ENCODE measurements at regions not wholly inside any gene's neighbourhood (a gene's known extent, or its start where the extent isn't known, plus 50 kb on each side); places are given as distances from the start of the nearest gene placed in this dataset.
"Not testable (repeated sequence)": the region's sequence is repeated elsewhere in the genome, so short reads cannot be mapped to it uniquely, and the experiment has no call there.

DNA sequence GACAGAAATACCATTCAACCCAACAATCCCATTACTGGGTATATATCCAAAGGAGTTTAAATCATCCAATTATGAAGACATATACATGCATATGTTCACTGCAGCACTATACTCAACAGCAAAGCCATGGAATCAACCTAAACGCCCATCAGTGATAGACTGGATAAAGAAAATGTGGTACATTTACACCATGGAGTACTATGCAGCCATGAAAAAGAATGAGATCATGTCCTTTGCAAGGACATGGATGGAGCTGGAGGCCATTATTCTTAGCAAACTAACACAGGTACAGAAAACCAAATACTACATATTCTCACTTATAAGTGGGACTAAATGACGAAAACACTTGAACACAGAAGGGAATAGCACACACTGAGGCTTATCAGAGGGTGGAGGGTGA is 230.6 kb upstream of the ETAA1 start:
- H3K4me3 ChIP-seq (ENCODE audit: low read depth, low read length); H3K27ac ChIP-seq (ENCODE audit: extremely low read depth, low read depth, low read length); POLR2A ChIA-PET; H3K36me3 ChIP-seq (ENCODE audit: control insufficient read depth in 2 of 2, insufficient read depth in 1 of 2, low read length in 2 of 2); H3K9me3 ChIP-seq (ENCODE audit: control insufficient read depth, insufficient read depth, low read depth, low read length); H3K4me1 ChIP-seq (ENCODE audit: control insufficient read depth, insufficient read depth, low read length): not testable (repeated sequence)
- CTCF ChIA-PET, result interaction anchor here (1.5 kb wide), 1 partner anchor 23 kb away, joined by 3 read pairs; no protein-coding TSS in a partner anchor
- TF ChIP-seq, protein P1, sequence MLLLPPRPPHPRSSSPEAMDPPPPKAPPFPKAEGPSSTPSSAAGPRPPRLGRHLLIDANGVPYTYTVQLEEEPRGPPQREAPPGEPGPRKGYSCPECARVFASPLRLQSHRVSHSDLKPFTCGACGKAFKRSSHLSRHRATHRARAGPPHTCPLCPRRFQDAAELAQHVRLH (tag by site-specific recombination; IDR thresholded peaks at IDR 0.05), result 0 out of 2 replicates have a peak, but pooled peaks have one; percentile 43
- TF ChIP-seq ZNF146 (tag by site-specific recombination; IDR thresholded peaks at IDR 0.05), result peak; percentile 64
- TF ChIP-seq, protein P2, sequence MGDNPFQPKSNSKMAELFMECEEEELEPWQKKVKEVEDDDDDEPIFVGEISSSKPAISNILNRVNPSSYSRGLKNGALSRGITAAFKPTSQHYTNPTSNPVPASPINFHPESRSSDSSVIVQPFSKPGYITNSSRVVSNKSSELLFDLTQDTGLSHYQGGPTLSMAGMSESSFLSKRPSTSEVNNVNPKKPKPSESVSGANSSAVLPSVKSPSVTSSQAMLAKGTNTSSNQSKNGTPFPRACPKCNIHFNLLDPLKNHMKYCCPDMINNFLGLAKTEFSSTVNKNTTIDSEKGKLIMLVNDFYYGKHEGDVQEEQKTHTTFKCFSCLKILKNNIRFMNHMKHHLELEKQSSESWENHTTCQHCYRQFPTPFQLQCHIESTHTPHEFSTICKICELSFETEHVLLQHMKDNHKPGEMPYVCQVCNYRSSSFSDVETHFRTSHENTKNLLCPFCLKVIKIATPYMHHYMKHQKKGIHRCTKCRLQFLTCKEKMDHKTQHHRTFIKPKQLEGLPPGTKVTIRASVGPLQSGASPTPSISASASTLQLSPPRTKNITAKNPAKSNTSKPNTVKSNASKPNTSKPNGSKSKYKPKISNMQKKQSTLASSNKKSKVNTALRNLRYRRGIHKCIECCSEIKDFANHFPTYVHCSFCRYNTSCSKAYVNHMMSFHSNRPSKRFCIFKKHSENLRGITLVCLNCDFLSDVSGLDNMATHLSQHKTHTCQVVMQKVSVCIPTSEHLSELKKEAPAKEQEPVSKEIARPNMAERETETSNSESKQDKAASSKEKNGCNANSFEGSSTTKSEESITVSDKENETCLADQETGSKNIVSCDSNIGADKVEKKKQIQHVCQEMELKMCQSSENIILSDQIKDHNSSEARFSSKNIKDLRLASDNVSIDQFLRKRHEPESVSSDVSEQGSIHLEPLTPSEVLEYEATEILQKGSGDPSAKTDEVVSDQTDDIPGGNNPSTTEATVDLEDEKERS (tag by site-specific recombination; IDR thresholded peaks at IDR 0.05), result 0 out of 2 replicates have a peak, but pooled peaks have one; percentile 25

DNA sequence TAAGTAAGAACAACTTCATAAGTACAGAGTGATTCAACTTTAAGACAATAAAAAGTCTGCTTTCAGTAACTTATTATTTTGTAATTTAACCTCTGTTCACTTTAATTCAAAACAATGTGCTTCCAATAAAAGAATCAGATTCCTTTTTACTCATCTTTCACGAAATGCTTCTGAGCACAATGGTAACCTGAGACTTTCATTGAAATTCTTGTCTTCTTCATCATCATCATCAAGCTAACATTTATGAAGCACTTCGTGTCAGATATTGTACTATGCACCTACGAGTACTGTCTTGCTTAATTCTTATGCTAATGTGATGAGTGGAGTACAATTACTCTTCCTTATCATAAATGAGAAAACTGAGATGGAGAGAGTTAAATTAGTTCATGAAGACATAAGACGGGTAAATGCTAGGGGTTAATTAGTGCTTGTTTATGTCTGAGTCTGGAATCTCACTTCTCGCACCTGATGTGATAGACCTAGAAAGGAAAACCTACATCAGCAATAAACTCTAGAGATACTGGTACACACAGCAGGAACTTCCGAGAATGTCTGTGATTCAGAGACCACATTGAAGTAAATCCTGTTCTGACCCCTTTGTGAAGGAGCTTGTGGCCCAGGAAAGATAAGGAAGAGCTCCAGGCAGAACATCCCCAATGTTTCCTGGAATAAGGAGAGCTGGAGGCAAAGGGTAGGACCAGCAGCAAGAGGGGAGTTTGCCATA is 227.6 kb upstream of the ETAA1 start:
- H3K36me3 ChIP-seq (ENCODE audit: control insufficient read depth in 2 of 2, insufficient read depth in 1 of 2, low read length in 2 of 2), result no peaks in the 10 kb centered on the region
- TF ChIP-seq, protein P3, sequence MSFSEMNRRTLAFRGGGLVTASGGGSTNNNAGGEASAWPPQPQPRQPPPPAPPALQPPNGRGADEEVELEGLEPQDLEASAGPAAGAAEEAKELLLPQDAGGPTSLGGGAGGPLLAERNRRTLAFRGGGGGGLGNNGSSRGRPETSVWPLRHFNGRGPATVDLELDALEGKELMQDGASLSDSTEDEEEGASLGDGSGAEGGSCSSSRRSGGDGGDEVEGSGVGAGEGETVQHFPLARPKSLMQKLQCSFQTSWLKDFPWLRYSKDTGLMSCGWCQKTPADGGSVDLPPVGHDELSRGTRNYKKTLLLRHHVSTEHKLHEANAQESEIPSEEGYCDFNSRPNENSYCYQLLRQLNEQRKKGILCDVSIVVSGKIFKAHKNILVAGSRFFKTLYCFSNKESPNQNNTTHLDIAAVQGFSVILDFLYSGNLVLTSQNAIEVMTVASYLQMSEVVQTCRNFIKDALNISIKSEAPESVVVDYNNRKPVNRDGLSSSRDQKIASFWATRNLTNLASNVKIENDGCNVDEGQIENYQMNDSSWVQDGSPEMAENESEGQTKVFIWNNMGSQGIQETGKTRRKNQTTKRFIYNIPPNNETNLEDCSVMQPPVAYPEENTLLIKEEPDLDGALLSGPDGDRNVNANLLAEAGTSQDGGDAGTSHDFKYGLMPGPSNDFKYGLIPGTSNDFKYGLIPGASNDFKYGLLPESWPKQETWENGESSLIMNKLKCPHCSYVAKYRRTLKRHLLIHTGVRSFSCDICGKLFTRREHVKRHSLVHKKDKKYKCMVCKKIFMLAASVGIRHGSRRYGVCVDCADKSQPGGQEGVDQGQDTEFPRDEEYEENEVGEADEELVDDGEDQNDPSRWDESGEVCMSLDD (tag by site-specific recombination; IDR thresholded peaks at IDR 0.05), result no peak
- no peak for TF ChIP-seq ZNF704 (tag by site-specific recombination; IDR thresholded peaks at IDR 0.05)
- no peak for TF ChIP-seq ZSCAN18 (tag by site-specific recombination; IDR thresholded peaks at IDR 0.05)
- TF ChIP-seq GLIS2 (tag by site-specific recombination; IDR thresholded peaks at IDR 0.05), result no peak
- no peak for TF ChIP-seq ZNF311 (tag by site-specific recombination; IDR thresholded peaks at IDR 0.05; ENCODE audit: borderline replicate concordance)
- TF ChIP-seq ZNF707 (tag by site-specific recombination; IDR thresholded peaks at IDR 0.05), result no peak
- POLR2A ChIA-PET, result no interaction called here
- no peak overlapping the region for H3K4me3 ChIP-seq (ENCODE audit: low read depth, low read length)
- H3K27ac ChIP-seq (ENCODE audit: extremely low read depth, low read depth, low read length), result no peak overlapping the region
- peaks cover 6% of the 10 kb centered on the region; the same call in 1 of the 2 replicates for H3K4me1 ChIP-seq (ENCODE audit: control insufficient read depth, insufficient read depth, low read length)
- H3K9me3 ChIP-seq (ENCODE audit: control insufficient read depth, insufficient read depth, low read depth, low read length), result no peaks in the 10 kb centered on the region
- CTCF ChIA-PET, result no interaction called here

GRCh38 chr2:67179526-67179925 is 217.6 kb upstream of the ETAA1 start:
- no peak overlapping the region for H3K4me3 ChIP-seq (ENCODE audit: low read depth, low read length)
- ChIA-PET POLR2A (no interaction called here), CTCF (no interaction called here)
- no peak overlapping the region for H3K27ac ChIP-seq (ENCODE audit: extremely low read depth, low read depth, low read length)
- no peaks in the 10 kb centered on the region for H3K4me1 ChIP-seq (ENCODE audit: control insufficient read depth, insufficient read depth, low read length)
- TF ChIP-seq ZNF2 (tag by site-specific recombination; IDR thresholded peaks at IDR 0.05), result no peak
- no peak for TF ChIP-seq ZNF214 (tag by site-specific recombination; IDR thresholded peaks at IDR 0.05; ENCODE audit: borderline replicate concordance)
- TF ChIP-seq ZNF423 (tag by site-specific recombination; IDR thresholded peaks at IDR 0.05), result no peak
- no peak for TF ChIP-seq ZNF133 (tag by site-specific recombination; IDR thresholded peaks at IDR 0.05)
- no peak for TF ChIP-seq ZIC2 (tag by site-specific recombination; IDR thresholded peaks at IDR 0.05)
- no peak for TF ChIP-seq KLF10 (tag by site-specific recombination; IDR thresholded peaks at IDR 0.05)
- TF ChIP-seq ZNF23 (tag by site-specific recombination; IDR thresholded peaks at IDR 0.05; ENCODE audit: borderline replicate concordance), result no peak
- no peaks in the 10 kb centered on the region for H3K9me3 ChIP-seq (ENCODE audit: control insufficient read depth, insufficient read depth, low read depth, low read length)
- no peaks in the 10 kb centered on the region for H3K36me3 ChIP-seq (ENCODE audit: control insufficient read depth in 2 of 2, insufficient read depth in 1 of 2, low read length in 2 of 2)
